CD14-positive monocyte (primary cell): ENCODE measurements at regions not wholly inside any gene's neighbourhood (a gene's known extent, or its start where the extent isn't known, plus 50 kb on each side); places are given as distances from the start of the nearest gene placed in this dataset.

Source experiments
- DNase-seq, 3 donors: peaks; one replicate each; pipeline ENCODE4 v3.0.0-alpha.2; 2011 to 2022
- H2AFZ ChIP-seq: 2 replicates; pipeline ENCODE4 v1.6.0; 2012; ENCODE audit warnings: mild to moderate bottlenecking, low read depth, low read length, inconsistent platforms; ENCODE audit not compliant: insufficient read depth, poor library complexity, severe bottlenecking
- H3K27ac ChIP-seq, 2 donors: 1 replicate in 1 of 2; 2 replicates in 1 of 2; pipeline ENCODE4 v1.5.1; 2012 to 2013; ENCODE audit warnings: low read length in 2 of 2, control low read depth in 1 of 2, inconsistent platforms in 1 of 2, low read depth in 1 of 2, mild to moderate bottlenecking in 1 of 2
- H3K27me3 ChIP-seq, 2 donors: one replicate each; pipeline versions ENCODE4 v1.6.0 to v1.6.1; 2011 to 2013; ENCODE audit warnings: low read length in 2 of 2; ENCODE audit not compliant: control insufficient read depth in 2 of 2, insufficient read depth in 2 of 2
- H3K36me3 ChIP-seq, 2 donors: replicated peaks in 1 of 2; 1 replicate in 1 of 2; 2 replicates in 1 of 2; pipeline versions ENCODE4 v1.5.1 to v1.6.1; 2012 to 2013; ENCODE audit warnings: low read length in 2 of 2, control low read depth in 1 of 2, inconsistent platforms in 1 of 2, mild to moderate bottlenecking in 1 of 2; ENCODE audit not compliant: insufficient read depth in 2 of 2, control insufficient read depth in 1 of 2
- H3K4me1 ChIP-seq, 2 donors: 1 replicate in 1 of 2; 2 replicates in 1 of 2; pipeline versions ENCODE4 v1.5.1 to v1.6.1; 2012 to 2013; ENCODE audit warnings: low read length in 2 of 2, control low read depth in 1 of 2, inconsistent platforms in 1 of 2, mild to moderate bottlenecking in 1 of 2, moderate library complexity in 1 of 2; ENCODE audit not compliant: insufficient read depth in 2 of 2, control insufficient read depth in 1 of 2
- H3K4me2 ChIP-seq: replicated peaks from 2 replicates; pipeline ENCODE3; 2012; ENCODE audit warnings: low read length, moderate library complexity, mild to moderate bottlenecking; ENCODE audit not compliant: poor library complexity, severe bottlenecking; ENCODE audit errors: extremely low read depth
- H3K4me3 ChIP-seq, 3 experiments: fragments of 200-600 bp in 1 of 3; sonication (generic) in 1 of 3; replicated peaks in 1 of 3; 1 replicate in 2 of 3; 2 replicates in 1 of 3; pipeline ENCODE4 v1.5.1; 2011 to 2013; ENCODE audit warnings: low read length in 3 of 3, mild to moderate bottlenecking in 3 of 3, control low read depth in 2 of 3, low read depth in 2 of 3, inconsistent platforms in 1 of 3, moderate library complexity in 1 of 3
- H3K79me2 ChIP-seq: 2 replicates; pipeline ENCODE4 v1.6.0; 2012; ENCODE audit warnings: mild to moderate bottlenecking, control low read depth, inconsistent platforms, low read length, moderate library complexity; ENCODE audit not compliant: insufficient read depth
- H3K9ac ChIP-seq: 2 replicates; pipeline ENCODE4 v1.6.0; 2017; ENCODE audit warnings: low read length, mild to moderate bottlenecking; ENCODE audit not compliant: insufficient read depth, poor library complexity, severe bottlenecking
- H3K9me3 ChIP-seq, 2 donors: replicated peaks in 1 of 2; 1 replicate in 1 of 2; 2 replicates in 1 of 2; pipeline versions ENCODE4 v1.5.1 to v1.6.1; 2012 to 2013; ENCODE audit warnings: low read length in 2 of 2, control low read depth in 1 of 2; ENCODE audit not compliant: control insufficient read depth in 1 of 2, insufficient read depth in 1 of 2
- H4K20me1 ChIP-seq: 2 replicates; pipeline ENCODE4 v1.6.0; 2012; ENCODE audit warnings: mild to moderate bottlenecking, low read length, control low read depth, moderate library complexity; ENCODE audit not compliant: insufficient read depth
- H3K27ac Mint-ChIP-seq, 7 donors: one replicate each; pipeline ENCODE4 v1.8.0; 2020; ENCODE audit warnings: mild to moderate bottlenecking in 7 of 7, mixed read lengths in 7 of 7, moderate library complexity in 6 of 7, inconsistent platforms in 2 of 7
- H3K27me3 Mint-ChIP-seq, 3 donors: one replicate each; pipeline ENCODE4 v1.8.0; 2021 to 2022; ENCODE audit warnings: low read depth in 3 of 3, mild to moderate bottlenecking in 3 of 3, mixed read lengths in 3 of 3, moderate library complexity in 3 of 3, inconsistent platforms in 1 of 3
- H3K36me3 Mint-ChIP-seq, 2 donors: one replicate each; pipeline ENCODE4 v1.8.0; 2020; ENCODE audit warnings: mixed read lengths in 2 of 2, inconsistent platforms in 1 of 2, mild to moderate bottlenecking in 1 of 2
- H3K4me1 Mint-ChIP-seq: one replicate; pipeline ENCODE4 v1.8.0; 2020; ENCODE audit warnings: mild to moderate bottlenecking, mixed read lengths
- H3K4me3 Mint-ChIP-seq, 2 donors: one replicate each; pipeline ENCODE4 v1.8.0; 2020; ENCODE audit warnings: mild to moderate bottlenecking in 2 of 2, mixed read lengths in 2 of 2, moderate library complexity in 1 of 2
- H3K9me3 Mint-ChIP-seq, 7 donors: one replicate each; pipeline ENCODE4 v1.8.0; 2020 to 2022; ENCODE audit warnings: mixed read lengths in 7 of 7, mild to moderate bottlenecking in 6 of 7, moderate library complexity in 6 of 7, inconsistent platforms in 2 of 7
- WGBS: methylation state at CpG from one replicate; pipeline ENCODE4 v1.1.5; 2013; ENCODE audit warnings: missing lambda C conversion rate; ENCODE audit not compliant: insufficient coverage; 5-methylcytosine and 5-hydroxymethylcytosine counted together
- intact Hi-C, 2 donors: fragments of 100-400 bp; cut with micrococcal nuclease; formaldehyde crosslinking; loops; one replicate each; pipeline versions ENCODE4 v1.15.0 to v1.15.1; 2023
- TF ChIP-seq, protein P1 (sequence below): fragments of 200-600 bp; IDR thresholded peaks from one replicate; pipeline ENCODE4 v1.8.0; 2022; ENCODE audit warnings: antibody characterized with exemption, mild to moderate bottlenecking

DNA sequence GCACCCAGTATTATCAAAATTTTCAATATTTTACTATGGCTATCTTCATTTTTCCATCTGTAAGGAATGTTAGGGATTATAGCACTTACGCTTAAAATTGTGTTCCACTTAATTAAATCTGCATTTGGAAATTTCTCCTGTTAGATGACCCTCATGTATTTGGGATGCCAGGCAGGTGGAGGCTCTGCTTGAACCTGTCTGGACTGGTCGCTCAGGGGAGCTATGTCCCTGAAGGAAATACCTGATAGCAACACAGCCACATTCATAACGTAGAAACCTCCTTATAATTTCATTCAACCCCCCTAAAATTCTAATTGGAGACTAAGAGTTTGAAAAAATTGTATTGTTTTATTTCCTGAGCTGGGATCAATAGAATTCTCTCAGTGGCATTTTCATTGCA is 636.0 kb upstream of the MMS22L start:
- Mint-ChIP-seq H3K36me3 (no peaks in the 10 kb centered on the region), H3K9me3 (no peaks in the 10 kb centered on the region), H3K27ac (no peak overlapping the region), H3K4me1 (no peaks in the 10 kb centered on the region), H3K27me3 (peaks cover 0 to 2% (median 0%) of the 10 kb centered on the region in 3 donors), H3K4me3 (no peak overlapping the region)
- TF ChIP-seq, protein P1, sequence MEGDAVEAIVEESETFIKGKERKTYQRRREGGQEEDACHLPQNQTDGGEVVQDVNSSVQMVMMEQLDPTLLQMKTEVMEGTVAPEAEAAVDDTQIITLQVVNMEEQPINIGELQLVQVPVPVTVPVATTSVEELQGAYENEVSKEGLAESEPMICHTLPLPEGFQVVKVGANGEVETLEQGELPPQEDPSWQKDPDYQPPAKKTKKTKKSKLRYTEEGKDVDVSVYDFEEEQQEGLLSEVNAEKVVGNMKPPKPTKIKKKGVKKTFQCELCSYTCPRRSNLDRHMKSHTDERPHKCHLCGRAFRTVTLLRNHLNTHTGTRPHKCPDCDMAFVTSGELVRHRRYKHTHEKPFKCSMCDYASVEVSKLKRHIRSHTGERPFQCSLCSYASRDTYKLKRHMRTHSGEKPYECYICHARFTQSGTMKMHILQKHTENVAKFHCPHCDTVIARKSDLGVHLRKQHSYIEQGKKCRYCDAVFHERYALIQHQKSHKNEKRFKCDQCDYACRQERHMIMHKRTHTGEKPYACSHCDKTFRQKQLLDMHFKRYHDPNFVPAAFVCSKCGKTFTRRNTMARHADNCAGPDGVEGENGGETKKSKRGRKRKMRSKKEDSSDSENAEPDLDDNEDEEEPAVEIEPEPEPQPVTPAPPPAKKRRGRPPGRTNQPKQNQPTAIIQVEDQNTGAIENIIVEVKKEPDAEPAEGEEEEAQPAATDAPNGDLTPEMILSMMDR = no peak
- Histone ChIP-seq H3K4me1 (no peaks in the 10 kb centered on the region), H3K4me3 (no peak overlapping the region), H3K27me3 (no peaks in the 10 kb centered on the region), H3K27ac (no peak overlapping the region), H3K9me3 (no peaks in the 10 kb centered on the region), H2AFZ (no peak overlapping the region), H3K36me3 (no peaks in the 10 kb centered on the region), H3K9ac (no peak overlapping the region), H3K4me2 (no peak overlapping the region), H3K79me2 (no peaks in the 10 kb centered on the region), H4K20me1 (no peaks in the 10 kb centered on the region)
- no CpG with 5 or more reads among the region's 3 CpGs for WGBS
- intact Hi-C loops = no loop called here
- no peak for DNase-seq

DNA sequence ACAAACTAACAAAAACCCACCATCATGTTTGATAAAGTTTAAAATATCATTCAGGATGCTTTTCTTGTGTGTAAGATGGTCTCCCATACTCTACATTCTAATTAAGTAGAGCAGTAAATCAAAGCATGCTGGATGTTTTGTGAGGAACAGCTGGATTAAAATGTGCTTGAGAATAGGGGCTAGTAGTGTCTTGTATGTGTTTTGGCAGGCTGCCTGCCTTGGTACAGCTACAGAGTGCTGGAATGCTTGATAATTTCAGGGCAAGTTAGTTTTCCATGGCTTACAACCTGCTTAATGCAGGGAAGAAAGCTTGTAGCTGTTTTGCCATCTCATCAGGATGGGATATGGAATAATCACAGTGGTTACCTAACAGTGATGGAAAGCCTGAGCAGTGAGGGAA is 636.6 kb upstream of the MMS22L start:
- H3K27me3 Mint-ChIP-seq = peaks cover 0 to 2% (median 0%) of the 10 kb centered on the region in 3 donors
- intact Hi-C loops = no loop called here
- H2AFZ ChIP-seq = no peak overlapping the region
- no peak for DNase-seq
- no peaks in the 10 kb centered on the region for H3K4me1 ChIP-seq
- TF ChIP-seq, protein P1 = no peak
- H3K79me2 ChIP-seq = no peaks in the 10 kb centered on the region
- H3K4me2 ChIP-seq = no peak overlapping the region
- H4K20me1 ChIP-seq = no peaks in the 10 kb centered on the region
- no peaks in the 10 kb centered on the region for H3K9me3 Mint-ChIP-seq
- H3K36me3 Mint-ChIP-seq = no peaks in the 10 kb centered on the region
- no peak overlapping the region for H3K9ac ChIP-seq
- no peak overlapping the region for H3K27ac Mint-ChIP-seq
- H3K4me3 Mint-ChIP-seq = no peak overlapping the region
- H3K27ac ChIP-seq = no peak overlapping the region
- H3K4me1 Mint-ChIP-seq = no peaks in the 10 kb centered on the region
- H3K27me3 ChIP-seq = no peaks in the 10 kb centered on the region
- H3K36me3 ChIP-seq = no peaks in the 10 kb centered on the region
- H3K4me3 ChIP-seq = no peak overlapping the region
- no peaks in the 10 kb centered on the region for H3K9me3 ChIP-seq
